Psoas muscle (tissue), 7 donors: ENCODE measurements at regions not wholly inside any gene's neighbourhood (a gene's known extent, or its start where the extent isn't known, plus 50 kb on each side); places are given as distances from the start of the nearest gene placed in this dataset.

Source experiments
- ATAC-seq, 4 donors: fragments of 200-7000 bp; cut with Tn5 transposase; one replicate each; pipeline ENCODE4 v1.9.1; 2020; ENCODE audit warnings: moderate library complexity in 3 of 4, mild to moderate bottlenecking in 2 of 4
- DNase-seq, 2 donors: peaks; one replicate each; pipeline ENCODE4 v3.0.0-alpha.2; 2020
- H3K27ac ChIP-seq: fragments of 200-600 bp; one replicate; pipeline ENCODE4 v1.8.0; 2022
- H3K27me3 ChIP-seq, 3 donors: fragments of 200-600 bp in 1 of 3; one replicate each; pipeline versions ENCODE4 v1.6.1 to v1.8.0; 2013 to 2022; ENCODE audit warnings: low read length in 2 of 3, mild to moderate bottlenecking in 2 of 3, moderate library complexity in 1 of 3; ENCODE audit not compliant: insufficient read depth in 3 of 3
- H3K36me3 ChIP-seq, 2 donors: fragments of 200-600 bp in 1 of 2; one replicate each; pipeline versions ENCODE4 v1.6.1 to v1.8.0; 2013 to 2022; ENCODE audit warnings: low read depth in 1 of 2, mild to moderate bottlenecking in 1 of 2, moderate library complexity in 1 of 2; ENCODE audit not compliant: insufficient read depth in 1 of 2
- H3K4me1 ChIP-seq: fragments of 200-600 bp; one replicate; pipeline ENCODE4 v1.8.0; 2022
- H3K4me3 ChIP-seq: fragments of 200-600 bp; one replicate; pipeline ENCODE4 v1.8.0; 2022; ENCODE audit warnings: mild to moderate bottlenecking
- H3K9me3 ChIP-seq: fragments of 200-600 bp; one replicate; pipeline ENCODE4 v1.8.0; 2022
- CTCF ChIP-seq: fragments of 200-600 bp; IDR thresholded peaks from one replicate; pipeline ENCODE4 v1.8.0; 2022; ENCODE audit warnings: antibody characterized with exemption
- WGBS, 3 donors: extraction: QIAGEN DNeasy Blood & Tissue Kit; methylation state at CpG; one replicate each; pipeline versions ENCODE4 v1.1.6 to v1.1.7; 2013; 5-methylcytosine and 5-hydroxymethylcytosine counted together
- intact Hi-C, 2 donors: fragments of 100-400 bp; cut with DNase I; formaldehyde crosslinking; loops; one replicate each; pipeline versions ENCODE4 v1.11.0 to v1.14.2; 2022
- donor health status: healthy with polysubstance abuse.
- donor health status: DM: no; HTN: no; CAD: no; lungs with moderate emphysema.
- donor health status: Bipolar disorder and iron deficiency.
- donor health status: healthy.
- donor health status: DM: yes; HTN: yes; CAD: no.
- donor health status: DM: no; HTN: no; CAD: no.
- donor health status: DM: yes; HTN: yes; CAD: no.

GRCh38 chr14:85380881-85381280 is 149.1 kb upstream of the FLRT2 start:
- DNase-seq (no peak), ATAC-seq (no peak)
- Histone ChIP-seq H3K36me3 (no peaks in the 10 kb centered on the region), H3K4me3 (no peak overlapping the region), H3K9me3 (no peaks in the 10 kb centered on the region), H3K27me3 (no peaks in the 10 kb centered on the region), H3K4me1 (no peaks in the 10 kb centered on the region), H3K27ac (no peak overlapping the region)
- intact Hi-C loops, result no loop called here
- WGBS, 3 donors, result 17 to 29% (median 19%) methylated on average over 8 of the region's 8 CpGs
- TF ChIP-seq CTCF, result no peak

GRCh38 chr14:85382341-85382740 is 147.6 kb upstream of the FLRT2 start:
- no peak for TF ChIP-seq CTCF
- intact Hi-C loops, result no loop called here
- Histone ChIP-seq H3K36me3 (no peaks in the 10 kb centered on the region), H3K9me3 (no peaks in the 10 kb centered on the region), H3K27me3 (no peaks in the 10 kb centered on the region), H3K4me3 (no peak overlapping the region), H3K27ac (no peak overlapping the region), H3K4me1 (no peaks in the 10 kb centered on the region)
- no peak for DNase-seq
- WGBS, 3 donors, result 87 to 93% (median 90%) methylated on average over 1 of the region's 1 CpG
- ATAC-seq, result no peak

GRCh38 chr14:85387181-85387580 is 142.8 kb upstream of the FLRT2 start:
- ATAC-seq, result no peak
- intact Hi-C loops, result no loop called here
- H3K27ac ChIP-seq, result no peak overlapping the region
- no peaks in the 10 kb centered on the region for H3K4me1 ChIP-seq
- TF ChIP-seq CTCF, result no peak
- no peaks in the 10 kb centered on the region for H3K9me3 ChIP-seq
- WGBS, 3 donors, result 52 to 60% (median 54%) methylated on average over 3 of the region's 3 CpGs
- H3K4me3 ChIP-seq, result no peak overlapping the region
- no peaks in the 10 kb centered on the region for H3K27me3 ChIP-seq
- no peaks in the 10 kb centered on the region for H3K36me3 ChIP-seq
- no peak for DNase-seq

GRCh38 chr14:85390236-85390635 is 139.7 kb upstream of the FLRT2 start:
- Histone ChIP-seq H3K4me1 (no peaks in the 10 kb centered on the region), H3K27me3 (no peaks in the 10 kb centered on the region), H3K9me3 (no peaks in the 10 kb centered on the region), H3K4me3 (no peak overlapping the region), H3K36me3 (no peaks in the 10 kb centered on the region), H3K27ac (no peak overlapping the region)
- TF ChIP-seq CTCF, result no peak
- ATAC-seq (no peak), DNase-seq (no peak)
- intact Hi-C loops, result no loop called here
- 85 to 93% (median 85%) methylated on average over 5 of the region's 5 CpGs for WGBS, 3 donors

- intact Hi-C loops, result no loop called here
- DNase-seq (no peak), ATAC-seq (no peak)
- no peak overlapping the region for H3K27ac ChIP-seq
- 80 to 89% (median 85%) methylated on average over 3 of the region's 3 CpGs for WGBS, 3 donors
- no peak overlapping the region for H3K4me3 ChIP-seq
- H3K9me3 ChIP-seq, result no peaks in the 10 kb centered on the region
- H3K36me3 ChIP-seq, result no peaks in the 10 kb centered on the region
- no peaks in the 10 kb centered on the region for H3K27me3 ChIP-seq
- H3K4me1 ChIP-seq, result no peaks in the 10 kb centered on the region
- no peak for TF ChIP-seq CTCF
Measured at GRCh38 chr14:85391455-85391854, 138.5 kb upstream of the FLRT2 start.
